HEK293 (cell line): ENCODE measurements at regions not wholly inside any gene's neighbourhood (a gene's known extent, or its start where the extent isn't known, plus 50 kb on each side); places are given as distances from the start of the nearest gene placed in this dataset.

Experiments
- CTCF ChIA-PET: fragments of 350-600 bp; formaldehyde crosslinking; extraction: SDS; loops from one replicate; lab custom pipeline; 2021; ENCODE audit warnings: antibody characterized with exemption; lab: Yijun Ruan, JAX
- POLR2A ChIA-PET: fragments of 300-600 bp; formaldehyde crosslinking; extraction: SDS; loops from one replicate; lab custom pipeline; 2020; ENCODE audit warnings: antibody characterized with exemption, inconsistent platforms; lab: Yijun Ruan, JAX
- H3K27ac ChIP-seq: fragments of 200-500 bp; sonication (Bioruptor generic); 2 replicates; pipeline ENCODE4 v1.5.1; 2014; ENCODE audit warnings: low read depth, low read length, control low read depth, inconsistent platforms; ENCODE audit errors: extremely low read depth
- H3K36me3 ChIP-seq, 2 experiments: fragments of 200-500 bp in 1 of 2; sonication (Bioruptor generic) in 1 of 2; 1 replicate in 1 of 2; 2 replicates in 1 of 2; pipeline ENCODE4 v1.5.1; 2014 to 2017; ENCODE audit warnings: inconsistent platforms in 2 of 2, low read length in 2 of 2; ENCODE audit not compliant: control insufficient read depth in 2 of 2, insufficient read depth in 1 of 2
- H3K4me1 ChIP-seq: fragments of 200-500 bp; sonication (Bioruptor generic); 2 replicates; pipeline ENCODE4 v1.5.1; 2014; ENCODE audit warnings: mild to moderate bottlenecking, low read length, inconsistent platforms; ENCODE audit not compliant: control insufficient read depth, insufficient read depth
- H3K4me3 ChIP-seq: 2 replicates; pipeline ENCODE4 v1.5.1; 2011; ENCODE audit warnings: low read depth, mild to moderate bottlenecking, control low read depth, low read length, moderate library complexity
- H3K9me3 ChIP-seq: fragments of 200-500 bp; sonication (Bioruptor generic); 2 replicates; pipeline ENCODE4 v1.5.1; 2014; ENCODE audit warnings: low read depth, low read length, inconsistent platforms; ENCODE audit not compliant: control insufficient read depth, insufficient read depth
- ATF2 ChIP-seq: fragments of 450-650 bp; formaldehyde crosslinking; IDR thresholded peaks from 2 replicates; pipeline ENCODE4 v1.5.1; 2016; ENCODE audit warnings: missing biosample characterization, missing genetic modification characterization, low read depth
- BCL11A ChIP-seq: fragments of 450-650 bp; formaldehyde crosslinking; IDR thresholded peaks from 2 replicates; pipeline ENCODE4 v1.5.1; 2016; ENCODE audit warnings: low read depth, missing biosample characterization, missing genetic modification characterization
- GLI2 ChIP-seq: fragments of 450-650 bp; formaldehyde crosslinking; IDR thresholded peaks from 2 replicates; pipeline ENCODE4; 2017; ENCODE audit warnings: missing biosample characterization, missing genetic modification characterization, low read depth, borderline replicate concordance
- KLF1 ChIP-seq: fragments of 450-650 bp; formaldehyde crosslinking; IDR thresholded peaks from 2 replicates; pipeline ENCODE4 v1.5.1; 2016; ENCODE audit warnings: missing biosample characterization, missing genetic modification characterization
- KLF17 ChIP-seq: fragments of 450-650 bp; formaldehyde crosslinking; IDR thresholded peaks from 2 replicates; pipeline ENCODE4 v1.5.1; 2016; ENCODE audit warnings: missing biosample characterization, missing genetic modification characterization
- MZF1 ChIP-seq: fragments of 450-650 bp; formaldehyde crosslinking; IDR thresholded peaks from 2 replicates; pipeline ENCODE4 v1.5.1; 2017; ENCODE audit warnings: missing biosample characterization, missing genetic modification characterization, borderline replicate concordance
- SP7 ChIP-seq: fragments of 450-650 bp; formaldehyde crosslinking; IDR thresholded peaks from 2 replicates; pipeline ENCODE4 v1.5.1; 2016; ENCODE audit warnings: missing biosample characterization, missing genetic modification characterization
- ZFP37 ChIP-seq: fragments of 450-650 bp; formaldehyde crosslinking; IDR thresholded peaks from 2 replicates; pipeline ENCODE4 v1.5.1; 2016; ENCODE audit warnings: missing biosample characterization, missing genetic modification characterization
- ZFP69B ChIP-seq: fragments of 450-650 bp; formaldehyde crosslinking; IDR thresholded peaks from 2 replicates; pipeline ENCODE4 v1.5.1; 2016; ENCODE audit warnings: missing biosample characterization, missing genetic modification characterization
- ZNF341 ChIP-seq: fragments of 450-650 bp; formaldehyde crosslinking; IDR thresholded peaks from 2 replicates; pipeline ENCODE4; 2016; ENCODE audit warnings: low read depth, missing biosample characterization, missing genetic modification characterization
- ZNF398 ChIP-seq: fragments of 450-650 bp; formaldehyde crosslinking; IDR thresholded peaks from 2 replicates; pipeline ENCODE4 v1.5.1; 2017; ENCODE audit warnings: missing biosample characterization, missing genetic modification characterization
- ZNF513 ChIP-seq: fragments of 450-650 bp; IDR thresholded peaks from 2 replicates; pipeline ENCODE4 v1.5.1; 2018; ENCODE audit warnings: missing biosample characterization, missing genetic modification characterization
- ZNF521 ChIP-seq: fragments of 450-650 bp; formaldehyde crosslinking; IDR thresholded peaks from 2 replicates; pipeline ENCODE4 v1.5.1; 2017; ENCODE audit warnings: missing biosample characterization, mild to moderate bottlenecking, missing genetic modification characterization
- ZNF544 ChIP-seq: fragments of 450-650 bp; formaldehyde crosslinking; IDR thresholded peaks from 2 replicates; pipeline ENCODE4 v1.5.0; 2017; ENCODE audit warnings: missing biosample characterization, missing genetic modification characterization
- ZNF664 ChIP-seq: fragments of 450-650 bp; formaldehyde crosslinking; IDR thresholded peaks from 2 replicates; pipeline ENCODE4 v1.5.1; 2016; ENCODE audit warnings: missing biosample characterization, missing genetic modification characterization
- ZNF768 ChIP-seq: fragments of 450-650 bp; formaldehyde crosslinking; IDR thresholded peaks from 2 replicates; pipeline ENCODE4 v1.5.1; 2018; ENCODE audit warnings: missing biosample characterization, mild to moderate bottlenecking, missing genetic modification characterization
- ZNF837 ChIP-seq: fragments of 450-650 bp; formaldehyde crosslinking; IDR thresholded peaks from 2 replicates; pipeline ENCODE4 v1.5.1; 2016; ENCODE audit warnings: missing biosample characterization, missing genetic modification characterization

- Histone ChIP-seq H3K4me3 (no peak overlapping the region), H3K36me3 (no peaks in the 10 kb centered on the region), H3K9me3 (no peaks in the 10 kb centered on the region), H3K4me1 (no peaks in the 10 kb centered on the region), H3K27ac (peak overlapping the region; percentile 44; the same call in 1 of the 2 replicates)
- ChIA-PET POLR2A (interaction anchor here (0.6 kb wide), 1 partner anchor 19 kb away, joined by 3 read pairs; no protein-coding TSS in a partner anchor), CTCF (interaction anchor here (0.7 to 1.7 kb wide), 7 partner anchors 11 to 214 kb away, joined by 3 to 8 read pairs (median 4); no protein-coding TSS in a partner anchor)
- TF ChIP-seq ZNF664 (tag by site-specific recombination): no peak
- TF ChIP-seq ZNF544: no peak
- no peak for TF ChIP-seq ZFP37 (tag by site-specific recombination)
- TF ChIP-seq ZNF513 (tag by site-specific recombination): no peak
- TF ChIP-seq KLF1 (tag by site-specific recombination): peak; percentile 36; the same call in 1 of the 2 replicates
Observed at GRCh38 chr1:201648907-201649721, 110.2 kb downstream of the NAV1 start.

GRCh38 chr1:201649761-201650622, 111.1 kb downstream of the NAV1 start:
- Histone ChIP-seq H3K4me1 (no peaks in the 10 kb centered on the region), H3K27ac (no peak overlapping the region), H3K4me3 (no peak overlapping the region), H3K9me3 (no peaks in the 10 kb centered on the region), H3K36me3 (no peaks in the 10 kb centered on the region)
- TF ChIP-seq KLF1 (tag by site-specific recombination) (peak; percentile 67), MZF1 (tag by site-specific recombination) (no peak)
- ChIA-PET POLR2A (no interaction called here), CTCF (interaction anchor here (0.9 to 1.7 kb wide), 5 partner anchors 14 to 215 kb away, joined by 3 to 8 read pairs (median 4); no protein-coding TSS in a partner anchor)

DNA sequence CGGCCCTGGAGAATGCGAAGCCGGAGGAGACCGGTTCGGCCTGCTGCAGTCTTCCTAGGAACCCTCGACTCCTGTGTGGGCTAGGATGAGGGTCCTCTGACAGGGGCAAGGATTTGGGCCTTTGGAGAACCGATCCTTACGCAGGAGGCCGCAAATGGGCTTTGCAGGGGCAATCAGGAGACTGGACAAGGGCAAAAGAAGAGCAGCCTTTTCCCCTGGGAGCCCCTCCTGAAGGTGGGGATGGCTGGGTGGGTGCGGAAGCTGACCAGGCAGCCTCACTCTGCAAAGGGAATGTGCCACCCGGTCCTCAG, 111.7 kb downstream of the NAV1 start:
- Histone ChIP-seq H3K27ac (no peak overlapping the region), H3K4me3 (no peak overlapping the region), H3K9me3 (no peaks in the 10 kb centered on the region), H3K36me3 (no peaks in the 10 kb centered on the region), H3K4me1 (no peaks in the 10 kb centered on the region)
- TF ChIP-seq BCL11A (no peak), ZNF341 (tag by site-specific recombination) (no peak), KLF17 (tag by site-specific recombination) (no peak), ZFP69B (tag by site-specific recombination) (no peak), ZNF398 (no peak), ZNF837 (tag by site-specific recombination) (no peak), ZNF768 (tag by site-specific recombination) (no peak), GLI2 (tag by site-specific recombination) (no peak), ZNF521 (no peak), ATF2 (tag by site-specific recombination) (no peak), SP7 (no peak)
- ChIA-PET CTCF (interaction anchor here (1.5 kb wide), 1 partner anchor 14 kb away, joined by 4 read pairs; no protein-coding TSS in a partner anchor), POLR2A (no interaction called here)
